ENCODE measurements at regions not wholly inside any gene's neighbourhood (a gene's known extent, or its start where the extent isn't known, plus 50 kb on each side); places are given as distances from the start of the nearest gene placed in this dataset.

DNA sequence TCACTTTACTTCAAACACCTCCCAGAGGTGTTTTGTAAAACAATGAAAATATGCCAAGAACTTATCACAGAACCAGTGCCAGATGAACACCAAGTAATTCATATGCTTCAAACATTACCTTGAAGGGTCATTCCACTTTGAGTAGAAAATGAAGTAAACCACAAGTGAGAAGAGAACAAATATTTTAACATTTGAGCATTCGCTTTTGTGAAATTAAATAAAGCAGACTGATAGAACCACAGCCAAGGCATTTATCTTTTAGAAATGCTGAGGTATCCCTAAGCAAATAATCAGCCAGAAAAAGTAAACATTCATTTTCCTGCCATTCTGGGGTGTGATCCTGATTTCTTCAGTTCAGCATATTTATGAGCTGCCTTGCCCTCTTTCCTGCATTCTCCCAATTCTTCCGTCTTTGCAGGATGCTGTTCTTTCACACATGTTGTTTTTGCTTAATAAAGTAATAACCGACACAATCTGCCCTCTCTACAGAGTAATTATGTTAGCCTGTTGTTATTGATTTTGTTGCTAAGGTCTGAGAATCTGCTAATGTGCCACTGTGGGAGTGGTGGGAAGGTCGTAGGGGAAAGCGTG lies 235.6 kb upstream of the TGFBR2 start:
- Histone ChIP-seq H3K4me3 (ENCODE audit: low read depth, low read length) (no peak overlapping the region), H3K27me3 (ENCODE audit: control insufficient read depth, insufficient read depth, low read length) (no peaks in the 10 kb centered on the region), H3K36me3 (ENCODE audit: control insufficient read depth, insufficient read depth, low read length) (no peaks in the 10 kb centered on the region)
- TF ChIP-seq, protein P1, sequence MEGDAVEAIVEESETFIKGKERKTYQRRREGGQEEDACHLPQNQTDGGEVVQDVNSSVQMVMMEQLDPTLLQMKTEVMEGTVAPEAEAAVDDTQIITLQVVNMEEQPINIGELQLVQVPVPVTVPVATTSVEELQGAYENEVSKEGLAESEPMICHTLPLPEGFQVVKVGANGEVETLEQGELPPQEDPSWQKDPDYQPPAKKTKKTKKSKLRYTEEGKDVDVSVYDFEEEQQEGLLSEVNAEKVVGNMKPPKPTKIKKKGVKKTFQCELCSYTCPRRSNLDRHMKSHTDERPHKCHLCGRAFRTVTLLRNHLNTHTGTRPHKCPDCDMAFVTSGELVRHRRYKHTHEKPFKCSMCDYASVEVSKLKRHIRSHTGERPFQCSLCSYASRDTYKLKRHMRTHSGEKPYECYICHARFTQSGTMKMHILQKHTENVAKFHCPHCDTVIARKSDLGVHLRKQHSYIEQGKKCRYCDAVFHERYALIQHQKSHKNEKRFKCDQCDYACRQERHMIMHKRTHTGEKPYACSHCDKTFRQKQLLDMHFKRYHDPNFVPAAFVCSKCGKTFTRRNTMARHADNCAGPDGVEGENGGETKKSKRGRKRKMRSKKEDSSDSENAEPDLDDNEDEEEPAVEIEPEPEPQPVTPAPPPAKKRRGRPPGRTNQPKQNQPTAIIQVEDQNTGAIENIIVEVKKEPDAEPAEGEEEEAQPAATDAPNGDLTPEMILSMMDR (IDR thresholded peaks at IDR 0.05; ENCODE audit: insufficient read depth, low read length, poor library complexity, severe bottlenecking) = no peak
- no peak for DNase-seq (ENCODE audit: low read depth)

GRCh38 chr3:30372837-30373236 lies 233.6 kb upstream of the TGFBR2 start:
- TF ChIP-seq, protein P1 (IDR thresholded peaks at IDR 0.05; ENCODE audit: insufficient read depth, low read length, poor library complexity, severe bottlenecking) = no peak
- Histone ChIP-seq H3K27me3 (ENCODE audit: control insufficient read depth, insufficient read depth, low read length) (no peaks in the 10 kb centered on the region), H3K36me3 (ENCODE audit: control insufficient read depth, insufficient read depth, low read length) (no peaks in the 10 kb centered on the region), H3K4me3 (ENCODE audit: low read depth, low read length) (no peak overlapping the region)
- DNase-seq (ENCODE audit: low read depth) = no peak

GRCh38 chr3:30384546-30385072 lies 221.8 kb upstream of the TGFBR2 start:
- no peaks in the 10 kb centered on the region for H3K36me3 ChIP-seq (ENCODE audit: control insufficient read depth, insufficient read depth, low read length)
- DNase-seq (ENCODE audit: low read depth) = no peak
- H3K4me3 ChIP-seq (ENCODE audit: low read depth, low read length) = no peak overlapping the region
- TF ChIP-seq, protein P1 (IDR thresholded peaks at IDR 0.05; ENCODE audit: insufficient read depth, low read length, poor library complexity, severe bottlenecking) = no peak
- no peaks in the 10 kb centered on the region for H3K27me3 ChIP-seq (ENCODE audit: control insufficient read depth, insufficient read depth, low read length)

GRCh38 chr3:30393079-30393478 lies 213.3 kb upstream of the TGFBR2 start:
- TF ChIP-seq, protein P1 (IDR thresholded peaks at IDR 0.05; ENCODE audit: insufficient read depth, low read length, poor library complexity, severe bottlenecking) = no peak

GRCh38 chr3:30397030-30397429 lies 209.4 kb upstream of the TGFBR2 start:
- Histone ChIP-seq H3K4me3 (ENCODE audit: low read depth, low read length) (no peak overlapping the region), H3K27me3 (ENCODE audit: control insufficient read depth, insufficient read depth, low read length) (no peaks in the 10 kb centered on the region), H3K36me3 (ENCODE audit: control insufficient read depth, insufficient read depth, low read length) (no peaks in the 10 kb centered on the region)
- TF ChIP-seq, protein P1 (IDR thresholded peaks at IDR 0.05; ENCODE audit: insufficient read depth, low read length, poor library complexity, severe bottlenecking) = no peak
- no peak for DNase-seq (ENCODE audit: low read depth)

More at GRCh38 chr3:30393079-30393478, 213.3 kb upstream of the TGFBR2 start:
- Histone ChIP-seq H3K36me3 (ENCODE audit: control insufficient read depth, insufficient read depth, low read length) (no peaks in the 10 kb centered on the region), H3K4me3 (ENCODE audit: low read depth, low read length) (no peak overlapping the region), H3K27me3 (ENCODE audit: control insufficient read depth, insufficient read depth, low read length) (no peaks in the 10 kb centered on the region)
- DNase-seq (ENCODE audit: low read depth) = no peak
